ENCODE measurements at regions not wholly inside any gene's neighbourhood (a gene's known extent, or its start where the extent isn't known, plus 50 kb on each side); places are given as distances from the start of the nearest gene placed in this dataset.

GRCh38 chr5:66507106-66507505 is 89.1 kb upstream of the MAST4 start:
- TF ChIP-seq CTCF (IDR thresholded peaks at IDR 0.05): no peak
- no peak for TF ChIP-seq POLR2A (IDR thresholded peaks at IDR 0.05)

All from suprapubic skin (tissue), 3 donors.